OCI-LY1 (cell line): ENCODE measurements at regions not wholly inside any gene's neighbourhood (a gene's known extent, or its start where the extent isn't known, plus 50 kb on each side); places are given as distances from the start of the nearest gene placed in this dataset.

Source experiments
- H2AFZ ChIP-seq: fragments of 200-600 bp; sonication (generic), shearing (Covaris generic); 2 replicates; pipeline ENCODE4 v1.6.0; 2014; ENCODE audit warnings: antibody characterized with exemption, mild to moderate bottlenecking, low read length
- H3F3A ChIP-seq: fragments of 200-600 bp; sonication (generic), shearing (Covaris generic); 2 replicates; pipeline ENCODE4 v1.6.0; 2014; ENCODE audit warnings: mild to moderate bottlenecking, antibody characterized with exemption, low read length, moderate library complexity; ENCODE audit not compliant: insufficient read depth
- H3K27ac ChIP-seq: fragments of 200-600 bp; sonication (generic); 2 replicates; pipeline ENCODE4 v1.5.1; 2014; ENCODE audit warnings: low read length, mixed run types, mild to moderate bottlenecking, low read depth; ENCODE audit not compliant: poor library complexity, severe bottlenecking
- H3K27me3 ChIP-seq: fragments of 200-600 bp; sonication (generic); 2 replicates; pipeline ENCODE4 v1.6.0; 2014; ENCODE audit warnings: antibody characterized with exemption, mild to moderate bottlenecking, low read length, moderate library complexity; ENCODE audit not compliant: insufficient read depth
- H3K36me3 ChIP-seq: fragments of 200-600 bp; sonication (generic); 2 replicates; pipeline ENCODE4 v1.6.1; 2014; ENCODE audit warnings: mild to moderate bottlenecking, antibody characterized with exemption, low read length, moderate library complexity, mixed read lengths; ENCODE audit not compliant: insufficient read depth
- H3K4me1 ChIP-seq: fragments of 200-600 bp; sonication (generic); 2 replicates; pipeline ENCODE4 v1.5.1; 2014; ENCODE audit warnings: mild to moderate bottlenecking, low read length, moderate library complexity; ENCODE audit not compliant: insufficient read depth, severe bottlenecking
- H3K4me2 ChIP-seq: fragments of 200-600 bp; sonication (generic), shearing (Covaris generic); 2 replicates; pipeline ENCODE4 v1.6.1; 2014; ENCODE audit warnings: low read length
- H3K4me3 ChIP-seq: fragments of 200-600 bp; sonication (generic); 2 replicates; pipeline ENCODE4 v1.5.1; 2014; ENCODE audit warnings: low read length, low read depth, mild to moderate bottlenecking, mixed read lengths; ENCODE audit not compliant: poor library complexity, severe bottlenecking
- H3K79me2 ChIP-seq: fragments of 200-600 bp; shearing (Covaris generic); 2 replicates; pipeline ENCODE4 v1.6.1; 2016; ENCODE audit warnings: mixed run types, low read length, mixed read lengths; ENCODE audit not compliant: insufficient read depth
- H3K9ac ChIP-seq: fragments of 200-600 bp; sonication (generic), shearing (Covaris generic); 2 replicates; pipeline ENCODE4 v1.6.1; 2014; ENCODE audit warnings: mild to moderate bottlenecking, low read length, mixed read lengths
- H3K9me2 ChIP-seq: fragments of 200-600 bp; sonication (generic), shearing (Covaris generic); 2 replicates; pipeline ENCODE4 v1.6.1; 2014; ENCODE audit warnings: low read depth, mild to moderate bottlenecking, low read length, mixed read lengths
- H3K9me3 ChIP-seq: fragments of 200-600 bp; shearing (Covaris generic); 2 replicates; pipeline ENCODE4 v1.6.1; 2014; ENCODE audit warnings: low read length, mixed read lengths
- H4K20me1 ChIP-seq: fragments of 200-600 bp; sonication (generic), shearing (Covaris generic); 2 replicates; pipeline ENCODE4 v1.6.0; 2016; ENCODE audit warnings: mild to moderate bottlenecking, low read length; ENCODE audit not compliant: insufficient read depth
- EZH2 ChIP-seq: fragments of 200-600 bp; sonication (generic), shearing (Covaris generic); IDR thresholded peaks from 2 replicates; pipeline ENCODE4 v1.8.0; 2017; ENCODE audit warnings: borderline replicate concordance, mixed run types, mild to moderate bottlenecking, antibody characterized with exemption, low read length, moderate library complexity, mixed read lengths
- TF ChIP-seq, protein P1 (sequence below): fragments of 200-600 bp; sonication (generic), shearing (Covaris generic); IDR thresholded peaks from 2 replicates; pipeline ENCODE4 v1.5.1; 2017; ENCODE audit warnings: mild to moderate bottlenecking, antibody characterized with exemption, low read length, moderate library complexity, mixed read lengths

DNA sequence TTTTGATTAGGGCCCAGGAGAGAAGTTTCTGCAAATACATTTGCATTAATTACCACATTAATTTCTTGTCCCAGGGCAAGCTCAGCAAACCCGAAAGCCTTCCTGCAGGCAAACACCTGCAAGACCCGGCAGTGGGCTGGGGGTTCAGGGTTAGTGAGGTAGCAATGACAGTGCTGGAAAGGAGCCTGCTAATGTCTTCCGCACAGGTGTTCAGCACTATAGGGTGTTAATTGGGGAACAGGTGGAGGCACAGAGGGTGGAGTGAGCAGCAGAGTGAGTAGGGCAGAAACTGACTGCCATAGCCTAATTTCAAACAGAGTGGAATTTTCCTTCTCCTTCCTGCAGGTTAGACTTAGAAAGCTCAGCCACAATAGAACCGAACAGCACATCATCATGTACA lies 50.9 kb upstream of the UBASH3B start:
- H2AFZ ChIP-seq, result no peak overlapping the region
- no peaks in the 10 kb centered on the region for H3K79me2 ChIP-seq
- H3K9me3 ChIP-seq, result no peaks in the 10 kb centered on the region
- no peak overlapping the region for H3K4me2 ChIP-seq
- H3K27ac ChIP-seq, result no peak overlapping the region
- H3K9ac ChIP-seq, result no peak overlapping the region
- no peaks in the 10 kb centered on the region for H3K9me2 ChIP-seq
- H3K36me3 ChIP-seq, result no peaks in the 10 kb centered on the region
- H3K27me3 ChIP-seq, result no peaks in the 10 kb centered on the region
- H3K4me1 ChIP-seq, result no peaks in the 10 kb centered on the region
- no peak for TF ChIP-seq EZH2
- TF ChIP-seq, protein P1, sequence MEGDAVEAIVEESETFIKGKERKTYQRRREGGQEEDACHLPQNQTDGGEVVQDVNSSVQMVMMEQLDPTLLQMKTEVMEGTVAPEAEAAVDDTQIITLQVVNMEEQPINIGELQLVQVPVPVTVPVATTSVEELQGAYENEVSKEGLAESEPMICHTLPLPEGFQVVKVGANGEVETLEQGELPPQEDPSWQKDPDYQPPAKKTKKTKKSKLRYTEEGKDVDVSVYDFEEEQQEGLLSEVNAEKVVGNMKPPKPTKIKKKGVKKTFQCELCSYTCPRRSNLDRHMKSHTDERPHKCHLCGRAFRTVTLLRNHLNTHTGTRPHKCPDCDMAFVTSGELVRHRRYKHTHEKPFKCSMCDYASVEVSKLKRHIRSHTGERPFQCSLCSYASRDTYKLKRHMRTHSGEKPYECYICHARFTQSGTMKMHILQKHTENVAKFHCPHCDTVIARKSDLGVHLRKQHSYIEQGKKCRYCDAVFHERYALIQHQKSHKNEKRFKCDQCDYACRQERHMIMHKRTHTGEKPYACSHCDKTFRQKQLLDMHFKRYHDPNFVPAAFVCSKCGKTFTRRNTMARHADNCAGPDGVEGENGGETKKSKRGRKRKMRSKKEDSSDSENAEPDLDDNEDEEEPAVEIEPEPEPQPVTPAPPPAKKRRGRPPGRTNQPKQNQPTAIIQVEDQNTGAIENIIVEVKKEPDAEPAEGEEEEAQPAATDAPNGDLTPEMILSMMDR, result no peak
- H4K20me1 ChIP-seq, result no peaks in the 10 kb centered on the region
- H3K4me3 ChIP-seq, result no peak overlapping the region
- no peaks in the 10 kb centered on the region for H3F3A ChIP-seq

DNA sequence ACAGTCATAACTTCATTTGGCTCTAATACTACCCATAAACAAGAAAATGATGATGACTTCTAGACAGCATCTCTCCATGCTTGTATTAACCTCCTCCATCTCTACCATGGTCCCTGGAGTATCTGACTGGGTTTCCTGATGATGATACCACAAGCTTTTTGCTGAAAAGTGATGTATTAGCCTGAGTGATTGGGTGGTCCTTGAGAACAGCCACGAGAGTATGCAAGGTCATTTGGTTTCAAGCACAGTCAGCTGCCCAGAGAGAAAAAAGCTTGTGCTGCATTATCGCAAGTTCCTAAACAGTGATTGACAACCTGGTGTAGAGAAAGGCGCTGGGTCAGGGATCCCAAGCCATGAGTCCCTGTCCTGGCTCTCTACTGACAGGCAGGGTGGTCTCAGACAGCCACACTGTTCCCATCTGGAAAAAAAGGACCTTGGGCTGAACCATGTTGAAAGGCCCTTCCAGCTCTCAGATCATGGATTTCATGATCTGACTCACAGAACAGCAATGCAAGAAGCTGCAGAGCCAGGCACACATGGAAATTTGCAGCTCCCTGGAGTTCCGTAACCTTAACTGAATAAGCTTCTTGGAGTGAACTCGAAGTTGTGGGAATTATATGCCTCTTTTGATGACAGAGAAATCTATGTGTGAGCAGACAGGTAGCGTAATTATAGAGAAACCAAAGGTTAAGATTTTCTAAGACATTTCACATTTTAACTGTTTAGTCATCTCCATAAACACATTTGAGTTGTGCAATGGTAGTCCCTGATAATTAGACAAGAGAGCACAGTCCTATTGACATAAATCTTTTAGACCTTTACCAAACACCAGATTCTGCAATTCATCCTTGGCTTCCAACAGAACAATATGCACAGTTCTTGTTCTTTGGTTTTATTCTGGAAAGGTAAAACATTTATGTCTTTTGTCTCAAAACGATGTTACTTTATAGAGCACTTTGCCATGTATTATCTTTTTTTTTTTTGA lies 54.1 kb upstream of the UBASH3B start:
- H3K27me3 ChIP-seq, result no peaks in the 10 kb centered on the region
- no peak overlapping the region for H2AFZ ChIP-seq
- H4K20me1 ChIP-seq, result no peaks in the 10 kb centered on the region
- H3K4me3 ChIP-seq, result no peak overlapping the region
- no peak overlapping the region for H3K9ac ChIP-seq
- no peaks in the 10 kb centered on the region for H3F3A ChIP-seq
- H3K79me2 ChIP-seq, result no peaks in the 10 kb centered on the region
- no peaks in the 10 kb centered on the region for H3K9me2 ChIP-seq
- TF ChIP-seq, protein P1, result no peak
- TF ChIP-seq EZH2, result no peak
- no peaks in the 10 kb centered on the region for H3K4me1 ChIP-seq
- H3K27ac ChIP-seq, result no peak overlapping the region
- H3K36me3 ChIP-seq, result no peaks in the 10 kb centered on the region
- H3K4me2 ChIP-seq, result no peak overlapping the region
- no peaks in the 10 kb centered on the region for H3K9me3 ChIP-seq

DNA sequence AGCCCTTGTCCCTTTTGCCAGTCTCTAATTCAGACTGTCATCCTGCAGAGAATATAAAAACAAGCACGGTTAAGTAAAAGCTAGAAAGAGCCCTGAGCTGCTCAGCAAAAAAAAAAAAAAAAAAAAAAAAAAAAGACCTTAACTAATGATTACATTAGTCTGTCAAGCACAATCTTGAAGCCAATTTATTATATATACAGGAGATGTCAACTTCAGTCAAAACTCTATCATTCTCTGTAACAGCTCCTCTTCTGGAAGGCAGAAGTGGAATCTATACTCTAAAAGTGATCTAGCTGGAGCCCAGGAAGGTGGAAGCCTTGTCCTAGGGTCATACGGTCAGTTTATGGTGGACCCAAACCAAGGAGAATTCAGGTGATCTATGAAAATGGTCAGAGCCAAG lies 55.2 kb upstream of the UBASH3B start:
- Histone ChIP-seq H3K9me2 (no peaks in the 10 kb centered on the region), H3K27me3 (no peaks in the 10 kb centered on the region), H2AFZ (no peak overlapping the region), H3K4me1 (no peaks in the 10 kb centered on the region), H3K9ac (no peak overlapping the region), H4K20me1 (no peaks in the 10 kb centered on the region), H3K79me2 (no peaks in the 10 kb centered on the region), H3K27ac (no peak overlapping the region), H3K9me3 (no peaks in the 10 kb centered on the region), H3F3A (no peaks in the 10 kb centered on the region), H3K4me3 (no peak overlapping the region), H3K4me2 (no peak overlapping the region), H3K36me3 (no peaks in the 10 kb centered on the region)
- TF ChIP-seq, protein P1, result no peak
